ENCODE measurements at regions not wholly inside any gene's neighbourhood (a gene's known extent, or its start where the extent isn't known, plus 50 kb on each side); places are given as distances from the start of the nearest gene placed in this dataset.

GRCh38 chr1:198850196-198850595 lies 211.4 kb downstream of the PTPRC start:
- TF ChIP-seq CTCF (IDR thresholded peaks at IDR 0.05; ENCODE audit: insufficient read depth, low read length, poor library complexity, severe bottlenecking) (no peak), EZH2phosphoT487 (conservative IDR thresholded peaks at IDR 0.05; ENCODE audit: low read length) (no peak)
